Choroid plexus epithelial cell (primary cell): ENCODE measurements at regions not wholly inside any gene's neighbourhood (a gene's known extent, or its start where the extent isn't known, plus 50 kb on each side); places are given as distances from the start of the nearest gene placed in this dataset.

Experiments
- DNase-seq: peaks from one replicate; pipeline ENCODE4 v3.0.0-alpha.2; 2010; ENCODE audit warnings: low read depth
- H3K4me3 ChIP-seq: 2 replicates; pipeline ENCODE4 v1.5.1; 2011; ENCODE audit warnings: low read depth, mild to moderate bottlenecking, control low read depth, low read length, moderate library complexity
- CTCF ChIP-seq: conservative IDR thresholded peaks from 2 replicates; pipeline ENCODE4 v1.5.1; 2011; ENCODE audit warnings: low read depth, mild to moderate bottlenecking, control low read depth, inconsistent platforms, low read length, moderate library complexity

GRCh38 chr2:176639016-176639343 lies 369.7 kb downstream of the MTX2 start:
- no peak for TF ChIP-seq CTCF
- DNase-seq: no peak
- H3K4me3 ChIP-seq: no peak overlapping the region

DNA sequence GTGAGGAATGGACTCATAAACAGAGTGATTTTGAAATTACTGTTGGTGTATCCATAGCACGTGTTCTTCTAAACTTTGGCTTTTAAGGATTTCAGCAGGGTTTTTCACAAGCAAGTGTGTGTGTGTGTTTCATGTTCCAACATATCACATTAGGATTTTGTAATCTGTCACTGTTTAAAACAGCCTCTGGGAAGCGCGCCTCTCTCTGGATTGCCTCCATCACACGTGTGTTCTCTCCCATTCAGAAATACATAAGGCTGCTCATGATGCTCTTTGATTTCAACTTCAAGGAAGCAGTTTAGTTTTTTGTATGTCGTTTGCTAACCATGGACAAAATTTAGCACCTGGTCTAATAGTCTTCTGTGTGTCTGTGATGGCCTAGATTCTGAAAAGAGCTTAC lies 370.4 kb downstream of the MTX2 start:
- DNase-seq: no peak

GRCh38 chr2:176641436-176641835 lies 372.2 kb downstream of the MTX2 start:
- no peak overlapping the region for H3K4me3 ChIP-seq
- TF ChIP-seq CTCF: no peak
- DNase-seq: no peak

More for the DNA sequence above, 370.4 kb downstream of the MTX2 start:
- H3K4me3 ChIP-seq: no peak overlapping the region
- no peak for TF ChIP-seq CTCF

- DNase-seq: peak; percentile 18
- no peak overlapping the region for H3K4me3 ChIP-seq
- TF ChIP-seq CTCF: no peak
Observed at GRCh38 chr2:176642074-176642473, 372.8 kb downstream of the MTX2 start.

- TF ChIP-seq CTCF: no peak
- DNase-seq: peak; percentile 3
- H3K4me3 ChIP-seq: no peak overlapping the region
Observed at GRCh38 chr2:176643646-176644045, 374.4 kb downstream of the MTX2 start.

GRCh38 chr2:176645494-176645893 lies 376.3 kb downstream of the MTX2 start:
- no peak for TF ChIP-seq CTCF
- no peak for DNase-seq
- H3K4me3 ChIP-seq: no peak overlapping the region

- DNase-seq: no peak
- TF ChIP-seq CTCF: no peak
- no peak overlapping the region for H3K4me3 ChIP-seq
Observed at GRCh38 chr2:176646033-176646615, 376.9 kb downstream of the MTX2 start.
